H1 (cell line): ENCODE measurements at regions not wholly inside any gene's neighbourhood (a gene's known extent, or its start where the extent isn't known, plus 50 kb on each side); places are given as distances from the start of the nearest gene placed in this dataset.

Experiments used
- CTCF ChIA-PET: fragments of 300-600 bp; sonication (Branson Sonifier 250); formaldehyde crosslinking; loops from one replicate; lab custom pipeline; 2021; ENCODE audit not compliant: partially characterized antibody; lab: Charles Lee
- POLR2A ChIA-PET: fragments of 300-600 bp; sonication (Branson Sonifier 250); formaldehyde crosslinking; loops from one replicate; lab custom pipeline; 2021; ENCODE audit warnings: inconsistent platforms; ENCODE audit not compliant: partially characterized antibody; lab: Charles Lee
- DNase-seq, 2 experiments: peaks; one replicate each; pipeline versions ENCODE4 v3.0.0 to v3.0.0-alpha.2; 2010 to 2022; ENCODE audit warnings: low spot score in 2 of 2, low read depth in 1 of 2, mixed read lengths in 1 of 2
- FAIRE-seq: peaks from 2 replicates; lab custom pipeline; 2011; peaks lifted over from hg19 to GRCh38; lab: Jason Lieb, UNC
- H2AFZ ChIP-seq: 2 replicates; pipeline ENCODE4 v1.8.1; 2012; ENCODE audit warnings: low read length, inconsistent platforms
- H2AK5ac ChIP-seq: 2 replicates; pipeline ENCODE4 v1.6.1; 2013; ENCODE audit warnings: low read depth, low read length
- H2BK120ac ChIP-seq: replicated peaks from 2 replicates; pipeline ENCODE3; 2013; ENCODE audit warnings: low read depth, low read length, inconsistent platforms
- H2BK12ac ChIP-seq: 2 replicates; pipeline ENCODE4 v1.6.1; 2013; ENCODE audit warnings: low read depth, low read length
- H2BK15ac ChIP-seq: 2 replicates; pipeline ENCODE4 v1.6.1; 2013; ENCODE audit warnings: low read length
- H2BK20ac ChIP-seq: 2 replicates; pipeline ENCODE4 v1.6.1; 2013; ENCODE audit warnings: low read length
- H2BK5ac ChIP-seq: 2 replicates; pipeline ENCODE4 v1.6.1; 2013; ENCODE audit warnings: low read depth, low read length
- H3K14ac ChIP-seq: 2 replicates; pipeline ENCODE4 v1.6.1; 2013; ENCODE audit warnings: inconsistent platforms; ENCODE audit not compliant: insufficient read length
- H3K18ac ChIP-seq: 2 replicates; pipeline ENCODE4 v1.6.1; 2013; ENCODE audit warnings: low read length; ENCODE audit errors: extremely low read depth
- H3K23ac ChIP-seq: 2 replicates; pipeline ENCODE4 v1.6.1; 2013; ENCODE audit warnings: inconsistent platforms; ENCODE audit not compliant: insufficient read length
- H3K23me2 ChIP-seq: 2 replicates; pipeline ENCODE4 v1.6.1; 2013; ENCODE audit warnings: low read depth, low read length
- H3K27ac ChIP-seq: 2 replicates; pipeline ENCODE4 v1.6.1; 2011; ENCODE audit warnings: low read depth, low read length, inconsistent platforms
- H3K27me3 ChIP-seq, 4 experiments: replicated peaks in 1 of 4; 1 replicate in 1 of 4; 2 replicates in 3 of 4; pipeline versions ENCODE4 v1.6.1 to v1.8.1; 2011 to 2013; ENCODE audit warnings: low read length in 3 of 4, mild to moderate bottlenecking in 3 of 4, inconsistent platforms in 2 of 4, mixed read lengths in 2 of 4, moderate library complexity in 1 of 4; ENCODE audit not compliant: control insufficient read depth in 3 of 4, insufficient read depth in 3 of 4; ENCODE audit errors: extremely low read depth in 1 of 4
- H3K36me3 ChIP-seq, 4 experiments: 2 replicates each; pipeline versions ENCODE4 v1.6.1 to v1.8.1; 2011 to 2013; ENCODE audit warnings: mild to moderate bottlenecking in 4 of 4, low read length in 3 of 4, moderate library complexity in 2 of 4, control low read depth in 1 of 4, inconsistent platforms in 1 of 4; ENCODE audit not compliant: insufficient read depth in 4 of 4, control insufficient read depth in 2 of 4
- H3K4ac ChIP-seq: replicated peaks from 2 replicates; pipeline ENCODE3; 2013; ENCODE audit warnings: low read length, low read depth, mixed read lengths, inconsistent platforms; ENCODE audit not compliant: insufficient read length
- H3K4me1 ChIP-seq, 4 experiments: replicated peaks in 1 of 4; 1 replicate in 1 of 4; 2 replicates in 3 of 4; pipeline versions ENCODE4 v1.6.1 to v1.8.1; 2011 to 2013; ENCODE audit warnings: low read length in 3 of 4, inconsistent platforms in 2 of 4, mixed read lengths in 1 of 4; ENCODE audit not compliant: insufficient read depth in 4 of 4, control insufficient read depth in 3 of 4
- H3K4me2 ChIP-seq, 2 experiments: 2 replicates each; pipeline versions ENCODE4 v1.6.1 to v1.8.1; 2011 to 2013; ENCODE audit warnings: low read depth in 2 of 2, low read length in 2 of 2, control low read depth in 1 of 2, inconsistent platforms in 1 of 2, mild to moderate bottlenecking in 1 of 2; ENCODE audit not compliant: insufficient read depth in 1 of 2
- H3K4me3 ChIP-seq, 4 experiments: fragments of 200-600, 300-600 bp in 1 of 4; sonication (generic), shearing (Covaris generic), sonication (Bioruptor Twin) in 1 of 4; 2 replicates each; pipeline versions ENCODE4 v1.5.1 to v1.8.1; 2011 to 2016; ENCODE audit warnings: low read length in 4 of 4, low read depth in 3 of 4, control low read depth in 2 of 4, inconsistent platforms in 2 of 4, mild to moderate bottlenecking in 2 of 4, mixed read lengths in 1 of 4, moderate library complexity in 1 of 4; ENCODE audit not compliant: insufficient read depth in 2 of 4; ENCODE audit errors: extremely low read depth in 1 of 4
- H3K56ac ChIP-seq: replicated peaks from 2 replicates; pipeline ENCODE3; 2013; ENCODE audit warnings: low read depth, mild to moderate bottlenecking, mixed read lengths, low read length, inconsistent platforms; ENCODE audit not compliant: insufficient read length
- H3K79me1 ChIP-seq: 2 replicates; pipeline ENCODE4 v1.6.1; 2013; ENCODE audit warnings: low read depth, low read length, control low read depth
- H3K79me2 ChIP-seq, 2 experiments: 2 replicates each; pipeline versions ENCODE4 v1.6.1 to v1.8.1; 2012 to 2013; ENCODE audit warnings: low read length in 2 of 2, mild to moderate bottlenecking in 2 of 2, inconsistent platforms in 1 of 2; ENCODE audit not compliant: insufficient read depth in 2 of 2, control insufficient read depth in 1 of 2
- H3K9ac ChIP-seq, 4 experiments: replicated peaks in 1 of 4; 1 replicate in 1 of 4; 2 replicates in 3 of 4; pipeline versions ENCODE4 v1.6.1 to v1.8.1; 2011 to 2013; ENCODE audit warnings: low read depth in 3 of 4, low read length in 3 of 4, control low read depth in 2 of 4, mild to moderate bottlenecking in 2 of 4, moderate library complexity in 2 of 4, inconsistent platforms in 1 of 4; ENCODE audit errors: extremely low read depth in 1 of 4
- H3K9me3 ChIP-seq, 2 experiments: 2 replicates each; pipeline versions ENCODE4 v1.6.1 to v1.8.1; 2012 to 2013; ENCODE audit warnings: mild to moderate bottlenecking in 2 of 2, moderate library complexity in 2 of 2, control low read depth in 1 of 2, inconsistent platforms in 1 of 2, low read depth in 1 of 2, low read length in 1 of 2, mixed read lengths in 1 of 2; ENCODE audit not compliant: insufficient read depth in 2 of 2
- H4K20me1 ChIP-seq, 2 experiments: replicated peaks in 1 of 2; 2 replicates each; pipeline versions ENCODE3 to v1.8.1; 2011 to 2013; ENCODE audit warnings: inconsistent platforms in 2 of 2, low read length in 2 of 2, mild to moderate bottlenecking in 1 of 2; ENCODE audit not compliant: insufficient read depth in 2 of 2, control insufficient read depth in 1 of 2
- H4K5ac ChIP-seq: 2 replicates; pipeline ENCODE4 v1.6.1; 2013; ENCODE audit warnings: low read length, low read depth, mixed read lengths, inconsistent platforms; ENCODE audit not compliant: insufficient read length
- H4K8ac ChIP-seq: 2 replicates; pipeline ENCODE4 v1.8.0; 2013; ENCODE audit warnings: mild to moderate bottlenecking, moderate library complexity, low read length, inconsistent platforms; ENCODE audit not compliant: insufficient read depth; ENCODE audit errors: extremely low read depth
- H4K91ac ChIP-seq: replicated peaks from 2 replicates; pipeline ENCODE3; 2013; ENCODE audit warnings: low read length, mixed read lengths, inconsistent platforms; ENCODE audit not compliant: insufficient read length
- BRCA1 ChIP-seq: IDR thresholded peaks from 2 replicates; pipeline ENCODE4 v1.6.1; 2012; ENCODE audit warnings: low read depth, low read length, improper control_type of control experiment
- MAFK ChIP-seq: IDR thresholded peaks from 2 replicates; pipeline ENCODE4 v1.6.1; 2012; ENCODE audit warnings: low read depth, mild to moderate bottlenecking, improper control_type of control experiment, low read length
- PHF8 ChIP-seq: fragments of 200-600 bp; sonication (generic); conservative IDR thresholded peaks from 2 replicates; pipeline ENCODE4 v1.7.1; 2012; ENCODE audit warnings: low read depth, mild to moderate bottlenecking, inconsistent platforms, low read length, moderate library complexity
- SAP30 ChIP-seq: fragments of 300-600 bp; sonication (generic); IDR thresholded peaks from 2 replicates; pipeline ENCODE4 v1.7.1; 2012; ENCODE audit warnings: low read length, moderate library complexity, mild to moderate bottlenecking, inconsistent platforms; ENCODE audit not compliant: insufficient read depth, insufficient replicate concordance
- TEAD4 ChIP-seq: IDR thresholded peaks from 2 replicates; pipeline ENCODE4 v1.6.1; 2012; ENCODE audit warnings: low read depth, low read length, inconsistent platforms, mixed read lengths
- WGBS, 2 experiments: shearing (Covaris generic) in 1 of 2; methylation state at CpG; one replicate each; pipeline versions ENCODE4 v1.1.6 to v1.1.7; 2013 to 2015; ENCODE audit warnings: low lambda C conversion rate in 2 of 2, mixed read lengths in 2 of 2, inconsistent platforms in 1 of 2, low coverage in 1 of 2, missing lambda C conversion rate in 1 of 2; ENCODE audit not compliant: insufficient replicate concordance in 2 of 2, insufficient coverage in 1 of 2, insufficient read length in 1 of 2; ENCODE audit errors: extremely low coverage in 1 of 2, missing lambda C conversion rate in 1 of 2; 5-methylcytosine and 5-hydroxymethylcytosine counted together

- WGBS, 2 experiments = 95% methylated on average over 6 of the region's 6 CpGs; no CpG with 5 or more reads in 1 of the 2 experiments
- Histone ChIP-seq H3K79me1 (no peaks in the 10 kb centered on the region), H3K4me2 (no peak overlapping the region), H3K23me2 (peaks cover 5% of the 10 kb centered on the region; the same call in 1 of the 2 replicates), H3K9ac (no peak overlapping the region), H2BK120ac (no peak overlapping the region), H3K36me3 (no peaks in the 10 kb centered on the region), H3K4me3 (no peak overlapping the region), H3K56ac (no peak overlapping the region), H3K4ac (no peak overlapping the region), H3K9me3 (peaks cover 81 to 95% of the 10 kb centered on the region in 2 experiments), H2BK5ac (no peak overlapping the region), H2AK5ac (no peak overlapping the region), H2BK15ac (no peak overlapping the region), H3K14ac (no peak overlapping the region), H3K79me2 (no peaks in the 10 kb centered on the region), H3K4me1 (no peaks in the 10 kb centered on the region), H3K27ac (no peak overlapping the region), H4K91ac (no peak overlapping the region), H4K8ac (no peak overlapping the region), H4K20me1 (no peaks in the 10 kb centered on the region), H3K18ac (no peak overlapping the region), H3K23ac (no peak overlapping the region), H2AFZ (no peak overlapping the region), H2BK20ac (no peak overlapping the region), H2BK12ac (no peak overlapping the region), H4K5ac (no peak overlapping the region), H3K27me3 (no peaks in the 10 kb centered on the region)
- CTCF ChIA-PET = no interaction called here
- FAIRE-seq (no peak), DNase-seq (no peak)
- POLR2A ChIA-PET = no interaction called here
- no peak for TF ChIP-seq MAFK
- no peak for TF ChIP-seq TEAD4
- no peak for TF ChIP-seq BRCA1
- TF ChIP-seq PHF8 = no peak
- no peak for TF ChIP-seq SAP30
These were observed 542.4 kb downstream of the TBC1D22A start for GRCh38 chr22:47304854-47305253.
